Fibroblast of pulmonary artery (primary cell): ENCODE measurements at regions not wholly inside any gene's neighbourhood (a gene's known extent, or its start where the extent isn't known, plus 50 kb on each side); places are given as distances from the start of the nearest gene placed in this dataset.

Source experiments
- DNase-seq: peaks from one replicate; pipeline ENCODE4 v3.0.0-alpha.2; 2010; ENCODE audit warnings: low read depth
- H3K4me3 ChIP-seq: replicated peaks from 2 replicates; pipeline ENCODE4 v1.5.1; 2011; ENCODE audit warnings: low read depth, mild to moderate bottlenecking, control low read depth, low read length, moderate library complexity
- TF ChIP-seq, protein P1 (sequence below): IDR thresholded peaks from 2 replicates; pipeline ENCODE4 v1.5.1; 2011; ENCODE audit warnings: mild to moderate bottlenecking, control low read depth, low read length, inconsistent platforms; ENCODE audit errors: missing control alignments

DNA sequence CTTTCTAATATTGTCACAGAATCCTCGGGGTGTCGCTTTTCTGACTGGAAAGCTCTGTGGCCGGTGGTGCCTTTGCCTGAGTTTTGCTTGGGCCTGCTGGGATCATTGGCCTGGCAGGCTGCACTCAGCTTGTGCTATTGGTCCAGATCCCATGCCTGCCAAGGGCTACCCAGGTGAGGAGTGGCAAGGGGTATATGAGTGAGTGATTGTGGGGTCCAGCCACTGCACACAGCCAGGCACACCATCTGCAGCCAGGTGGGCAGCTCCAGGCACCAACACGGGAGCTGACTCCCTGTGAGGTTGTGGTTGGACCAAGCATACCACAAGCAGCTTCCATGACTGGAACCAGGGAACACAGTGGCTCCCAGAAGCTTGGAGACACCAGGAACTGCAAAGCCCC lies 557.2 kb downstream of the SI start:
- no peak overlapping the region for H3K4me3 ChIP-seq
- no peak for DNase-seq
- TF ChIP-seq, protein P1, sequence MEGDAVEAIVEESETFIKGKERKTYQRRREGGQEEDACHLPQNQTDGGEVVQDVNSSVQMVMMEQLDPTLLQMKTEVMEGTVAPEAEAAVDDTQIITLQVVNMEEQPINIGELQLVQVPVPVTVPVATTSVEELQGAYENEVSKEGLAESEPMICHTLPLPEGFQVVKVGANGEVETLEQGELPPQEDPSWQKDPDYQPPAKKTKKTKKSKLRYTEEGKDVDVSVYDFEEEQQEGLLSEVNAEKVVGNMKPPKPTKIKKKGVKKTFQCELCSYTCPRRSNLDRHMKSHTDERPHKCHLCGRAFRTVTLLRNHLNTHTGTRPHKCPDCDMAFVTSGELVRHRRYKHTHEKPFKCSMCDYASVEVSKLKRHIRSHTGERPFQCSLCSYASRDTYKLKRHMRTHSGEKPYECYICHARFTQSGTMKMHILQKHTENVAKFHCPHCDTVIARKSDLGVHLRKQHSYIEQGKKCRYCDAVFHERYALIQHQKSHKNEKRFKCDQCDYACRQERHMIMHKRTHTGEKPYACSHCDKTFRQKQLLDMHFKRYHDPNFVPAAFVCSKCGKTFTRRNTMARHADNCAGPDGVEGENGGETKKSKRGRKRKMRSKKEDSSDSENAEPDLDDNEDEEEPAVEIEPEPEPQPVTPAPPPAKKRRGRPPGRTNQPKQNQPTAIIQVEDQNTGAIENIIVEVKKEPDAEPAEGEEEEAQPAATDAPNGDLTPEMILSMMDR = no peak

DNA sequence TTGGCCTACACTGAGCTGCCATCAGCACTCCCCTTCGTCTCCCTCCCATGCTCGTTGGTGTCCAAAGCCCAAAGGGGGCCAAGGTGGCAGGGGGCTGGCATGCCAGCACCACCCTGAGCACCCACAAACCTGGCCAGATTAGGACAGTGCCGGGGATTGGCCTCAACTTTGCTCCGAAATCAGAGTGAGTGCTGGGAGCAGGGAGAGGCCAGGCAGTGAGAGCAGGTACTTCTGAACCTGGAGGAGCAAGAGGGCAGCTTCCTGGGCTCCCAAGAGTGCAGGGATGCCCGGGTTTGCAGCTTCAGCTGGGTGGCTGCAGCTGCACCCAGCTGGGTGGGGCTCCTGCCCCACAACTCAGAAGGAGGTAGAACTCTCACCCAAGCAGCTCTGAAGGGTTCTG lies 563.0 kb downstream of the SI start:
- TF ChIP-seq, protein P1 = no peak
- no peak for DNase-seq

DNA sequence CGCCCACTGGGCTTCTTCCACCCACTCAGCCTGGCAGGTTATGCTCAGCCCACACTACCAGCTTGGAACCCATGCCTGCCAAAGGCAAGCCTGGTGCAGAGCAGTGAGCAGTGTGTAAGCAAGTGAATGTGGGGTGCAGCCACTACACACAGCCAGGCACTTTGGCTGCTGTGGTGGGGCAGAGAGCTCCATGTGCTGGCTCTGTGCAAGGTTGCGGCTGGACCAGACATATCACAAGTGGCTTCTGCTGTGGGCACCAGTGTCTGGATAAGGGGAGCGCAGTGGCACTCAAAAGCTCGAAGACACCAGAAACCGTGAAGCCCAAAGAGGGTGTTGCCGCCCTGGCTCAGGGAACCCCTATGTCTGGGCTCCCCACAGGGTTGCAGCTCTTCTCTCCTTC lies 563.7 kb downstream of the SI start:
- DNase-seq = no peak
- TF ChIP-seq, protein P1 = no peak
- H3K4me3 ChIP-seq = no peak overlapping the region

More for the DNA sequence above, 563.0 kb downstream of the SI start:
- H3K4me3 ChIP-seq = no peak overlapping the region

DNA sequence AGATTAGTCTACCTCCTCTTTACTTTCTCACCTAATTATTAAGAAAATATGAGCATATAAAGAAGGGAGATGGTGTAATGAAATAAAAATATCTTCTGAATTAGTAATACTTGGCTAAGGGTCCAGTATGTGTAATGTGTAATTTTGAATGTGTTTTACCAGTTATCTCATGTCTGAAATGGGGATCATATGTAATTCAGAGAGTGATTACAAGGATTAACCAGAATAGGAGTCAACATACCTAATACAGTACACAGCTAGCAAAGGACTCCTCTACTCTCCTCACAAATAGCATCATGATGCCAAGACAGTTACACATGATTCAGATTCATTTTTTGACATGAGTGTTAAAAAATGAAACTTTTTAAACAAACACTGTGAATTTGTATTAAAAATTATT lies 570.4 kb downstream of the SI start:
- H3K4me3 ChIP-seq = no peak overlapping the region
- TF ChIP-seq, protein P1 = no peak
- DNase-seq = no peak

DNA sequence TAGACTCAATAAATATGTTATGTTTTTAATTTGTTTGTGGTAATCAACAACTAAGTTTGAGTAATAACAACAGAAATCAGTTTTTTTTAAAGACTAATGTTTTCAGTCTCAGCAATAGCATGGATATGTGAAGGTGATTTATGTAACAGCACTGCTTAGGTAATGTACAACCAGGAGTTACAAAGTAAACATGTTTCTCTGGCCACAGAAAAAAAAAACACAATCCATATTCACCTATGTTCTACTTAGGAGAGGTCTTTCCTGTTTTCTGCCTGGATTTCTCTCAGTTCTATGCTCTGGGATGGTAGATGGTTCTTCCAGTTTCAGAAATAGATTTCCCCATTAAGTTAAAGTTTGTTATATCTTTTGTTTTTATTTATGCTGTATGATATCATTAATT lies 579.4 kb downstream of the SI start:
- H3K4me3 ChIP-seq = no peak overlapping the region
- TF ChIP-seq, protein P1 = no peak
- DNase-seq = no peak

GRCh38 chr3:164488893-164489292 lies 589.4 kb downstream of the SI start:
- no peak overlapping the region for H3K4me3 ChIP-seq
- TF ChIP-seq, protein P1 = no peak

DNA sequence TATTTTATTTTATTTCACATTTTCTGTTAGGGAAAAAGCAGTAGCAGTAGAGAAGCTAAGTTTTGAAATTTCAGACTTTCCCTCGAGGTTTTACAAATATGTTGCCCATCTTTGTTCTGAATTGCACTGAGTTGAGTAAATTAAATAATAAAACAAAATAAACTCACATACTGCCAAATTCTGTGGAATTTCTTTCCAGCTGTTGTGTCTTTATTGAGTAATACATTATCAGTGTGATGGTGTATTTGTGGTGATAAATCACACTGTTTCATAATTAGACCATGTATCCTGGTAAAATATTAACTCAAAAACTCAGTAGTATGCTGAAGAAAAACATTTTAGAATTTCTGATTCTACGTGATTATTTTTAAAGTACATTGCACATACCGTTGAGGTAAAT lies 592.1 kb downstream of the SI start:
- DNase-seq = peak; percentile 3
- TF ChIP-seq, protein P1 = no peak

More at GRCh38 chr3:164488893-164489292, 589.4 kb downstream of the SI start:
- DNase-seq = no peak

More for the DNA sequence above, 592.1 kb downstream of the SI start:
- no peak overlapping the region for H3K4me3 ChIP-seq
